OCI-LY7 (cell line): ENCODE measurements at regions not wholly inside any gene's neighbourhood (a gene's known extent, or its start where the extent isn't known, plus 50 kb on each side); places are given as distances from the start of the nearest gene placed in this dataset.
"Not testable (repeated sequence)": the region's sequence is repeated elsewhere in the genome, so short reads cannot be mapped to it uniquely, and the experiment has no call there.

Source experiments
- BruUV-seq: library from RNA; stranded (reverse); fragments of 400-500 nt; replicated peaks from 2 replicates; lab custom pipeline; 2021; lab: Mats Ljungman, UMichigan
- CTCF ChIA-PET: fragments of 300-600 bp; sonication (Branson Sonifier 250); formaldehyde crosslinking; loops from one replicate; lab custom pipeline; 2022; ENCODE audit warnings: antibody characterized with exemption; ENCODE audit not compliant: unreplicated experiment; lab: Charles Lee
- POLR2A ChIA-PET: fragments of 300-600 bp; sonication (Branson Sonifier 250); formaldehyde crosslinking; loops from one replicate; lab custom pipeline; 2022; ENCODE audit warnings: antibody characterized with exemption; lab: Charles Lee
- DNase-seq: peaks from one replicate; pipeline ENCODE4 v3.0.0-alpha.2; 2015; ENCODE audit warnings: low spot score
- H2AFZ ChIP-seq: fragments of 200-600 bp; sonication (generic), shearing (Covaris generic); 2 replicates; pipeline ENCODE4 v1.6.1; 2014; ENCODE audit warnings: mild to moderate bottlenecking, antibody characterized with exemption, low read length, moderate library complexity
- H3K27ac ChIP-seq: fragments of 200-600 bp; sonication (generic); 2 replicates; pipeline ENCODE4 v1.5.1; 2014; ENCODE audit warnings: mixed run types, low read depth, mild to moderate bottlenecking, moderate library complexity, low read length, inconsistent platforms; ENCODE audit not compliant: poor library complexity, severe bottlenecking
- H3K36me3 ChIP-seq: fragments of 200-600 bp; sonication (generic); 2 replicates; pipeline ENCODE4 v1.6.1; 2014; ENCODE audit warnings: mild to moderate bottlenecking, antibody characterized with exemption, low read length, moderate library complexity, mixed read lengths; ENCODE audit not compliant: insufficient read depth
- H3K4me1 ChIP-seq: fragments of 200-600 bp; sonication (generic); 2 replicates; pipeline ENCODE4 v1.5.1; 2014; ENCODE audit warnings: mild to moderate bottlenecking, low read length; ENCODE audit not compliant: insufficient read depth, poor library complexity, severe bottlenecking
- H3K4me2 ChIP-seq: fragments of 200-600 bp; sonication (generic); 2 replicates; pipeline ENCODE4 v1.6.1; 2014; ENCODE audit warnings: mild to moderate bottlenecking, low read length
- H3K4me3 ChIP-seq: fragments of 200-600 bp; sonication (generic); 2 replicates; pipeline ENCODE4 v1.5.1; 2014; ENCODE audit warnings: mild to moderate bottlenecking, low read depth, low read length; ENCODE audit not compliant: poor library complexity, severe bottlenecking
- H3K79me2 ChIP-seq: fragments of 200-600 bp; sonication (generic); 2 replicates; pipeline ENCODE4 v1.6.1; 2016; ENCODE audit warnings: low read depth, mild to moderate bottlenecking, low read length, moderate library complexity, mixed read lengths; ENCODE audit not compliant: insufficient read depth
- H3K9me2 ChIP-seq: fragments of 200-600 bp; sonication (generic); 2 replicates; pipeline ENCODE4 v1.6.1; 2016; ENCODE audit warnings: mild to moderate bottlenecking, low read length, mixed read lengths; ENCODE audit not compliant: insufficient read depth
- H3K9me3 ChIP-seq: fragments of 200-600 bp; sonication (generic); 2 replicates; pipeline ENCODE4 v1.6.1; 2014; ENCODE audit warnings: mild to moderate bottlenecking, mixed run types, low read length, mixed read lengths
- H4K20me1 ChIP-seq: fragments of 200-600 bp; sonication (generic); 2 replicates; pipeline ENCODE4 v1.6.1; 2014; ENCODE audit warnings: mild to moderate bottlenecking, antibody characterized with exemption, low read length, moderate library complexity, mixed read lengths; ENCODE audit not compliant: insufficient read depth
- EZH2phosphoT487 ChIP-seq: fragments of 200-600 bp; sonication (generic); IDR thresholded peaks from 2 replicates; pipeline ENCODE4 v1.6.1; 2018; ENCODE audit warnings: low read depth, borderline replicate concordance, mild to moderate bottlenecking, mixed run types, antibody characterized with exemption, low read length, moderate library complexity, mixed read lengths
- intact Hi-C: fragments of 100-400 bp; cut with micrococcal nuclease; formaldehyde crosslinking; loops from one replicate; pipeline ENCODE4 v1.10.0; 2022; ENCODE audit not compliant: unreplicated experiment
- TF ChIP-seq, protein P1 (sequence below): fragments of 200-600 bp; sonication (generic); conservative IDR thresholded peaks from 2 replicates; pipeline ENCODE4 v1.5.1; 2014; ENCODE audit warnings: mild to moderate bottlenecking, antibody characterized with exemption, low read length, moderate library complexity, mixed read lengths

GRCh38 chr1:199948587-199949280, 78.8 kb upstream of the NR5A2 start:
- Histone ChIP-seq H3K79me2 (no peaks in the 10 kb centered on the region), H3K9me3 (no peaks in the 10 kb centered on the region), H3K4me3 (no peak overlapping the region), H3K27ac (no peak overlapping the region), H3K9me2 (no peaks in the 10 kb centered on the region), H3K4me1 (peaks cover 15% of the 10 kb centered on the region), H4K20me1 (no peaks in the 10 kb centered on the region), H3K36me3 (no peaks in the 10 kb centered on the region), H2AFZ (peak overlapping the region; percentile 78), H3K4me2 (no peak overlapping the region)
- TF ChIP-seq, protein P1, sequence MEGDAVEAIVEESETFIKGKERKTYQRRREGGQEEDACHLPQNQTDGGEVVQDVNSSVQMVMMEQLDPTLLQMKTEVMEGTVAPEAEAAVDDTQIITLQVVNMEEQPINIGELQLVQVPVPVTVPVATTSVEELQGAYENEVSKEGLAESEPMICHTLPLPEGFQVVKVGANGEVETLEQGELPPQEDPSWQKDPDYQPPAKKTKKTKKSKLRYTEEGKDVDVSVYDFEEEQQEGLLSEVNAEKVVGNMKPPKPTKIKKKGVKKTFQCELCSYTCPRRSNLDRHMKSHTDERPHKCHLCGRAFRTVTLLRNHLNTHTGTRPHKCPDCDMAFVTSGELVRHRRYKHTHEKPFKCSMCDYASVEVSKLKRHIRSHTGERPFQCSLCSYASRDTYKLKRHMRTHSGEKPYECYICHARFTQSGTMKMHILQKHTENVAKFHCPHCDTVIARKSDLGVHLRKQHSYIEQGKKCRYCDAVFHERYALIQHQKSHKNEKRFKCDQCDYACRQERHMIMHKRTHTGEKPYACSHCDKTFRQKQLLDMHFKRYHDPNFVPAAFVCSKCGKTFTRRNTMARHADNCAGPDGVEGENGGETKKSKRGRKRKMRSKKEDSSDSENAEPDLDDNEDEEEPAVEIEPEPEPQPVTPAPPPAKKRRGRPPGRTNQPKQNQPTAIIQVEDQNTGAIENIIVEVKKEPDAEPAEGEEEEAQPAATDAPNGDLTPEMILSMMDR: no peak
- no peak for TF ChIP-seq EZH2phosphoT487
- DNase-seq: peak; percentile 33
- ChIA-PET POLR2A (interaction anchor here (1.1 to 1.3 kb wide), 4 partner anchors 14 to 209 kb away, joined by 3 read pairs; no protein-coding TSS in a partner anchor), CTCF (interaction anchor here (0.7 kb wide), 1 partner anchor 521 kb away, joined by 5 read pairs; no protein-coding TSS in a partner anchor)
- intact Hi-C loops: no loop called here
- no TSS peak for BruUV-seq

DNA sequence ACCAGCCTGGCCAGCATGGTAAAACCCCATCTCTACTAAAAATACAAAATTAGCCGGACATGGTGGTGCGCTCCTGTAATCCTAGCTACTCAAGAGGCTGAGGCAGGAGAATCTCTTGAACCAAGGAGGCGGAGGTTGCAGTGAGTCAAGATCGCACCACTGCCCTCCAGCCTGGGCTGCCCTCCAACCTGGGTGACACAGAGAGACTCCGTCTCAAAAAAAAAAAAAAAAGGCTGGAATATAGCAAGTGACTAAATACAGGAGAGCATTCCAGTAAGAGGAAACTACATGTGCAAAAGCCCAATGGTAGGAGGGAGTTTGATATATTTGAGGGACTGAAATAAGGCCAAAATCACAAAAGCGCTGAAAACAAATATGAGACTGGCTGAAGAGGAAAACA, 76.5 kb upstream of the NR5A2 start:
- H3K4me2 ChIP-seq, H3K79me2 ChIP-seq, H3K4me3 ChIP-seq, H3K36me3 ChIP-seq, DNase-seq, H4K20me1 ChIP-seq, H3K27ac ChIP-seq, H2AFZ ChIP-seq, H3K9me2 ChIP-seq, POLR2A ChIA-PET, H3K9me3 ChIP-seq, BruUV-seq, CTCF ChIA-PET: not testable (repeated sequence)
- peaks cover 17% of the 10 kb centered on the region for H3K4me1 ChIP-seq
- intact Hi-C loops: loop anchor here (5.0 kb wide), 4 partner anchors 186 to 326 kb away; no protein-coding TSS in a partner anchor

GRCh38 chr1:199953651-199954050, 73.9 kb upstream of the NR5A2 start:
- Histone ChIP-seq H3K9me2 (no peaks in the 10 kb centered on the region), H3K4me3 (no peak overlapping the region), H3K4me2 (no peak overlapping the region), H3K79me2 (no peaks in the 10 kb centered on the region), H4K20me1 (no peaks in the 10 kb centered on the region), H3K36me3 (no peaks in the 10 kb centered on the region), H3K27ac (no peak overlapping the region), H3K4me1 (peaks cover 17% of the 10 kb centered on the region), H3K9me3 (no peaks in the 10 kb centered on the region), H2AFZ (no peak overlapping the region)
- TF ChIP-seq, protein P1: no peak
- TF ChIP-seq EZH2phosphoT487: no peak
- POLR2A ChIA-PET: interaction anchor here (0.7 to 2.4 kb wide), 4 partner anchors 9 to 75 kb away, joined by 3 to 9 read pairs (median 5); no protein-coding TSS in a partner anchor
- BruUV-seq: no TSS peak
- CTCF ChIA-PET: no interaction called here
- DNase-seq: no peak
- intact Hi-C loops: loop anchor here (2.0 to 5.0 kb wide), 8 partner anchors 25 to 557 kb away; no protein-coding TSS in a partner anchor
